IMR-90 (cell line): ENCODE measurements at regions not wholly inside any gene's neighbourhood (a gene's known extent, or its start where the extent isn't known, plus 50 kb on each side); places are given as distances from the start of the nearest gene placed in this dataset.

Source experiments
- BHLHE40 ChIP-seq: fragments of 150-350 bp; IDR thresholded peaks from 2 replicates; pipeline ENCODE4 v1.6.1; 2016; ENCODE audit warnings: mild to moderate bottlenecking, low read depth, low read length
- CEBPB ChIP-seq: IDR thresholded peaks from 2 replicates; pipeline ENCODE4 v1.6.1; 2012; ENCODE audit warnings: low read depth, low read length, improper control_type of control experiment
- CHD1 ChIP-seq: IDR thresholded peaks from 2 replicates; pipeline ENCODE4 v1.6.1; 2012; ENCODE audit warnings: low read depth, low read length, improper control_type of control experiment
- CTCF ChIP-seq: conservative IDR thresholded peaks from 2 replicates; pipeline ENCODE4 v1.5.1; 2012; ENCODE audit warnings: mild to moderate bottlenecking, low read depth, low read length, improper control_type of control experiment
- FOS ChIP-seq: fragments of 150-350 bp; IDR thresholded peaks from 2 replicates; pipeline ENCODE4 v1.6.1; 2016; ENCODE audit warnings: low read depth, low read length
- MAFK ChIP-seq: IDR thresholded peaks from 2 replicates; pipeline ENCODE4 v1.6.1; 2012; ENCODE audit warnings: low read depth, low read length, improper control_type of control experiment
- POLR2A ChIP-seq: IDR thresholded peaks from 2 replicates; pipeline ENCODE4 v1.6.1; 2012; ENCODE audit warnings: mild to moderate bottlenecking, low read depth, low read length
- SMC3 ChIP-seq: fragments of 150-350 bp; IDR thresholded peaks from 2 replicates; pipeline ENCODE4 v1.6.1; 2016; ENCODE audit warnings: low read depth, mild to moderate bottlenecking, antibody characterized with exemption, low read length, moderate library complexity

DNA sequence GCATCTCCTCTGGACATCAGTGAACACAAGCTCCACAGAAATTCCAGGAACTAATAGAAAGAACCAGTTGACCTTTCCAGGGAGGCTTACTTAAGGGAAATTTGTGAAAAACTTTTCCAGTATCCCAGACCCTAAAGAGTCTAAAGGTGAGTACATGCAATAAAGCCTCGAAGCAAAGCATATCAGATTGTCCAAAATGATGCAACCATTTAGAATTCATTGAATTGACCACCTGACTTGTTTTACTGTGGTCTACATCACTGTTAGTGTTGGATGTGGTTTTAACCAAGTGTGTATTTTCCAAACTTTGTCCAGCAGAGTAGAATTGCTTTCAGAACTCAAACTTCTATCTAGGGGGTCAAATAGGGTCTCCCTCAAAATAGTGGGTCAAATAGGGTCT lies 76.3 kb upstream of the TIAM1 start:
- no peak for TF ChIP-seq CTCF
- no peak for TF ChIP-seq CEBPB
- no peak for TF ChIP-seq POLR2A
- TF ChIP-seq MAFK = no peak
- TF ChIP-seq BHLHE40 = no peak
- no peak for TF ChIP-seq CHD1
- TF ChIP-seq SMC3 = no peak
- no peak for TF ChIP-seq FOS
